NOMO-1 (cell line): ENCODE measurements at regions not wholly inside any gene's neighbourhood (a gene's known extent, or its start where the extent isn't known, plus 50 kb on each side); places are given as distances from the start of the nearest gene placed in this dataset.
A peak's percentile ranks its signal among the peaks of the same experiment; 100 is the strongest.

ENCODE experiments used
- DNase-seq, 2 experiments: peaks; one replicate each; lab custom pipeline; 2025; ENCODE audit not compliant: unreplicated experiment in 2 of 2; lab: John Stamatoyannopoulos, UW

- DNase-seq = no peak
Measured at GRCh38 chr2:155442755-155443372, 744.4 kb downstream of the KCNJ3 start.

GRCh38 chr2:155442088-155442487 is 743.6 kb downstream of the KCNJ3 start:
- no peak for DNase-seq

DNA sequence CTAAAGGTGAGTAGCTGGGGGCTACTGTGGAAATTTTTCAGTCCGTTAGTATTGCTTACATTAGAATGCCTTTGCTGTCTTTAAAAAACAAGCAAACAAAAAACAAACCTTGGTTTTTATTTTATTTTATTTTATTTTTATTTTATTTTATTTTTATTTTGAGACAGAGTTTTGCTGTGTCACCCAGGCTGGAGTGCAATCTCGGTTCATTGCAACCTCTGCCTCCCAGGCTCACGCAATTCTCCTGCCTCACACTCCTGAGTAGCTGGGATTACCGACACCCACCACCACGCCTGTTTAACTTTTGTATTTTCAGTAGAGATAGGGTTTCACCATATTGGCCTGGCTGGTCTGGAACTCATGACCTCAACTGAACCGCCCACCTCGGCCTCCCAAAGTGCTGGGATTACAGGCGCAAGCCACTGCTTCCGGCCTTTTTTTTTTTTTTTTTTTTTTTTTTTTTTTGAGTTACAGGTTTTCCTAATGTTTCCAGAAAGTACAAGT is 732.6 kb downstream of the KCNJ3 start:
- no peak for DNase-seq

- no peak for DNase-seq
Measured at GRCh38 chr2:155427470-155427869, 729.0 kb downstream of the KCNJ3 start.

DNA sequence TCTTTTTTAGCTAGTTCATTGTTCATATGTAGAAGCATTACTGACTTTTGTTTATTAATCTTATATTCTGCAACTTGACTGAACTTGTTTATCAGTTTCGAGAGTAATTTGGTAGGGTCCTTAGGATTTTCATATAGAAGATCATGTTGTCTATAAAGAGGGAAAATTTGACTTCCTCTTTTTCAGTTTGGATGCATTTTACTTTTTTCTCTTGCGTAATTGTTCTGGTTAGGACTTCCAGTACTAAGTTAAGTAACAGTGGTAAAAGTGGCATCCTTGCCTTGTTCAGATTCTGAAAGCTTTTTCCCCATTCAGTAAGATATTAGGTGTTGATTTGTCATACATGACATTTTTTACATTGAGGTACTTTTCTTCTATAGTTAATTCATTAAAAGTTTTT is 726.0 kb downstream of the KCNJ3 start:
- peak; percentile 4 to 62 for DNase-seq

DNA sequence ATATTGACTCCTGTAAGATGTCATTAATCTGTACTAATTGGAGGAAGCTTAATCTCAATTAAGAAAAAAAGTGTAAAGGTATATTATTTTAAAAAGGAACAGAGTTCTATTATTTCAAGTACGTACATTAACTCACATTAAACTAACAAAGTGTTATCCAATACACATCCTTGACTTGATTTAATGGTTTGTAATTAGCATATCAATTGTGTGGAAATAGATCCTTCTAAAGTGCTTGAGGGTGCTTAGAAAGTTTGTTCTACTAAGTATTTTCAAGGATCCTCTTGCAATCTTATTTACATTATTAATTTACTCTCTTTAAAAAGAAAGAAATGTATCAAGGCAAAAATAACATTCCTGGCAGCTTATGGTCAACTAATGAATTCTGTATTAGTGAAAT is 720.3 kb downstream of the KCNJ3 start:
- DNase-seq = no peak

- peak; percentile 33 to 63 for DNase-seq
Measured at GRCh38 chr2:155412598-155412997, 714.1 kb downstream of the KCNJ3 start.

- DNase-seq = no peak
Measured at GRCh38 chr2:155404433-155405002, 706.0 kb downstream of the KCNJ3 start.

DNA sequence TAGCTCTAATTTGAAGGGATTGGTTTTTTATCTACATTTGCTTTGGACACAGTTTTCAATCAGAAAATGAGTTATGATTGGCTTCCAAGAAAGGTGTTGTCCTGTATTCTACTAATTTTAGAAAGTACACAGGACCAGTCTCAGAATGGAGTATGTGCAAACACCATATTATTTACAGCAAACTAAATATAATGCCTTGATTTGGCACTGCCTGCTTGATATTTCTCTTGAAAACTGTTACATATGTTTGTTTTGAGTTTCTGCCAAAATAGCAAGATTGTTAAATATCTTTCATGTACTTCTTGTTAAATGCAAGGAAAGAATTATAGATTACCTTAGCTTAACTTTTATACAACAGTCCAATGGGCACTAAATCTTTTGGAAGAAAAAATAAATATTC is 694.9 kb downstream of the KCNJ3 start:
- no peak for DNase-seq

GRCh38 chr2:155391613-155392130 is 693.2 kb downstream of the KCNJ3 start:
- no peak for DNase-seq

- no peak for DNase-seq
Measured at GRCh38 chr2:155389224-155389623, 690.7 kb downstream of the KCNJ3 start.

- DNase-seq = no peak
Measured at GRCh38 chr2:155384555-155385123, 686.1 kb downstream of the KCNJ3 start.

DNA sequence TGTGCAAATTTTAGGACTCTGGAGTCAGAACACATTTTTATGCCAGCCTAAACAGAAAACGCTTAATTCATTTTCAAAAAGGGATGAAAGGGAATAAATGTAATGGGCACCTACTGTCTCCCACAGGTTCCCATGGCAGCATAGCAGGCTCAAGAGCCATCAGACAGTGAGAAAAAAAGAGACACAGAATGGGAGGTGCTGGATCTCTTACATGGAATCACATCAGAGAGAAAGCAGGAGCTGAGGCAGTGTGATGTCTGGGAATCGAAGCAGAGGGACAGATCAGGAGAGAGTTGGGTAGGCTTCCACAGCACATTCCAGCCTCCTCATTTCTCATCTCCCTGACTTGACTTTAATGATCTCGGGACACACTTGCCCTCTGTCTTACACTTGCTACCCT is 684.3 kb downstream of the KCNJ3 start:
- DNase-seq = no peak

DNA sequence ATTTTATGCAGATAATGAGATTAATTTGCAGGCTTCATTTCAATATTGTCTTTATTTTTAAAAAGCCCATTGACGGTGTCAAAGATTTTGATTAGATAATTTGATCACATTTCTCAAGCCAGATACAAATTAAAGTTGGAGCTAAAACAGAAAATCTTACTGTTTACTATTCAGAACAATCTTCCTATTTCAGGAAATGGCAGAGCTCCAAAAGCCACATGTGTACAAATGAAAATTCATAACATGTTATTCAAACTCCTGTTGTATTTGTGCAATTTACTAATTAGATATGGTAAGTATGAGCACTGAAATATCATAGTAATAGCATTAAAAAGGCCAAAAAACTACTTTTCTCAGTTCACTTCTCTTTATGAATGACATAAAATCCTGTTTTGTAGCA is 682.9 kb downstream of the KCNJ3 start:
- DNase-seq = no peak

DNA sequence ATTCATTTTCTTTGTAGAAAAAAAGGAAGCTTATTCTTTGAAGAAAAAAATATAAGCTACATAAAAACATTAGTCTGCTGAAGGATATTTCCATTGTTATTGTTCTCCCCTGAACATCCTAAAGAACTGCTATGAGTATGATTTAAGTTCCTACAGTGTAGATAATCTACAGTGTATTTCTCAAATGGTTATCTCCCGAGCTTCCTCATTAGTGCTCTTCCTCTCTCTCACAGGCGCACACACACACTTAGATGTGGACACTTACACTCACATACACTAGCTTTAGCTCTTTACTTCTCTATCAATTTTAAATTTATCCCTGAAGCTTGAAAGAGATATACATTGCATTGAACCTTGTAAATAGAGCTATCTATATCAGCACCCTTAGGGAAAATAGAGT is 681.0 kb downstream of the KCNJ3 start:
- DNase-seq = peak in 1 of 2 experiments; percentile 20

DNA sequence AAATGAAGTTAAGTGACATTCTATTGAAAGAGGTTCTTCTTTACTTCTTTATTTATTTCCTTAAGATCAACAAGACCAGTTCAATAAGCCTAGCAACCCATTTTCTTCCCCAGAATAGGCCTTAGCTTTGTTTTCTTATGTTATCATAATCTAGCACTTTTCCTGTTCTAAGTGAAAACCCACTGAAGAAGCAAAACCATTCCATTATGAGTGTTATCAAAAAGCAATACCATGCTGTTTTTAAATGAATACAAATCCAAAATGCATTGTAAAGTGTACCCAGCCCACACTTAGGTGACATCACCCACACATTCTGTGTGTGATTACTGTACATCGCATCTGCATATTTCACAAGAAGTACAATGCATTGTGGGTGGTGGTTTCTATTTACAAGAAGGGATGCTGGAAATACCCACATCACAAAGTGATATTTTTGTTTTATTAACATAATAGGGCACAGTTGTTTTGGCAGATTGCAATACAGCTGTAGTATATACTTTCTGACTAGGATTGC is 679.5 kb downstream of the KCNJ3 start:
- DNase-seq = no peak

GRCh38 chr2:155377266-155377680 is 678.8 kb downstream of the KCNJ3 start:
- peak; percentile 18 to 50 for DNase-seq

GRCh38 chr2:155372969-155373368 is 674.5 kb downstream of the KCNJ3 start:
- peak; percentile 15 to 58 for DNase-seq

- DNase-seq = peak in 1 of 2 experiments; percentile 11
Measured at GRCh38 chr2:155368934-155369333, 670.4 kb downstream of the KCNJ3 start.

GRCh38 chr2:155364766-155365165 is 666.3 kb downstream of the KCNJ3 start:
- DNase-seq = no peak

DNA sequence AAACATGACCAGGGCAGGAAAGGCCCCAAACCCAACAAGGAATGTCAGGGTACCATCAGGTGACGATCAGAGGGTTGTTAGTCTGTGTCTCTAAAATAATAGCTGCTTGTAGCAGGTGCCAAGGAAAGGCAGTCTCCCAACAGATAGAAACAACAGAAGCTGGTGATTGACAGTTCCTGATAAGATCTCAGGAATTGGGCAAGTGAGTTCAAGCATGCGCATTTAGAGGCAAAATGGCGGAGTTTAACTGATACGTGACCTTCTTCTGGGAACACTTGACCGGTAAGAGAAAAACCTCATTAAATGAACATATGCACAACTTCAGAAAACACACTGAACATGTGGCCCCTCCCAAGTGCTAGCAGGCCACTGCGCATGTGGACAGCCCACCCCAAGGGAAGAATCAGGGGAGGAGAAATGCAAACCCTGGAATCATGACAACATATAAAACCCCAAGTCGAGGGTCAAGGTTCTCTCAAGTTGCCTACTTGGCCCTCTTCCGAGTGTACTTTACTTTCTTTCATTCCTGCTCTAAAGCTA is 664.9 kb downstream of the KCNJ3 start:
- no peak for DNase-seq

GRCh38 chr2:155357172-155357571 is 658.7 kb downstream of the KCNJ3 start:
- no peak for DNase-seq
